Stimulated activated effector memory CD8-positive, alpha-beta T cell treated with anti-CD3 and anti-CD28 coated beads, Interleukin-12 subunit alpha, Interleukin-12 subunit beta, amount 100 ng/mL, for 72 hours (primary cell): ENCODE measurements at regions not wholly inside any gene's neighbourhood (a gene's known extent, or its start where the extent isn't known, plus 50 kb on each side); places are given as distances from the start of the nearest gene placed in this dataset.
A peak's percentile ranks its signal among the peaks of the same experiment; 100 is the strongest.
"Not testable (repeated sequence)": the region's sequence is repeated elsewhere in the genome, so short reads cannot be mapped to it uniquely, and the experiment has no call there.

Experiments used
- ATAC-seq: fragments of 150-1000 bp; cut with Tn5 transposase; 2 replicates; pipeline ENCODE4 v1.10.0; 2021
- DNase-seq, 2 donors: peaks; one replicate each; pipeline ENCODE4 v3.0.0; 2021 to 2022; ENCODE audit warnings: low spot score in 2 of 2
- H3K27ac Mint-ChIP-seq: one replicate; pipeline ENCODE4 v1.8.0; 2022; ENCODE audit warnings: mild to moderate bottlenecking, mixed read lengths
- H3K36me3 Mint-ChIP-seq: one replicate; pipeline ENCODE4 v1.8.0; 2022; ENCODE audit warnings: mild to moderate bottlenecking, mixed read lengths
- H3K4me1 Mint-ChIP-seq: one replicate; pipeline ENCODE4 v1.8.0; 2022; ENCODE audit warnings: mixed read lengths
- H3K4me3 Mint-ChIP-seq: one replicate; pipeline ENCODE4 v1.8.0; 2022; ENCODE audit warnings: mild to moderate bottlenecking, mixed read lengths
- H3K9me3 Mint-ChIP-seq: one replicate; pipeline ENCODE4 v1.8.0; 2022; ENCODE audit warnings: mixed read lengths

DNA sequence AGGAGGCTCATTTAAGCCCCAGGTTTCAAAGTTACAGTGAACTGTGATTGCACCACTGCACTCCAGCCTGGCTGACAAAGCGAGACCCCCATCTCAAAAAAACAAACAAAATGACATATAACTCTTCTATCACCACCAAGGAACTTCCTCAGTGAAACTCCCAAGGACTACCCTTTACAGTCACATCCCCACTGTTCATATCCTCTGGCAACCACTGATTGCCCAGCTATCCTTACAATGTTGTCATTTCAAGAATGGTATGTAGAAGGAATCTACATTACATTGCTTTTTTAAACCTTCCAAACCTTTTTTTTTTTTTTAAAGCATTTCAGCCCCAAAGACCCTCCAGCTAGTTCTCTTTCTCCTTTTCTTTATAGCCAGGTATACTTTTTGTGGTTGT, 123.1 kb upstream of the CARMIL1 start:
- no peak for DNase-seq
- H3K36me3 Mint-ChIP-seq = no peaks in the 10 kb centered on the region
- ATAC-seq = peak; percentile 28
- H3K9me3 Mint-ChIP-seq = peaks cover 16% of the 10 kb centered on the region
- peaks cover 22% of the 10 kb centered on the region for H3K4me1 Mint-ChIP-seq
- no peak overlapping the region for H3K27ac Mint-ChIP-seq
- H3K4me3 Mint-ChIP-seq = no peak overlapping the region

GRCh38 chr6:25157183-25157582, 122.0 kb upstream of the CARMIL1 start:
- H3K27ac Mint-ChIP-seq = no peak overlapping the region
- H3K9me3 Mint-ChIP-seq = peaks cover 18% of the 10 kb centered on the region
- no peaks in the 10 kb centered on the region for H3K36me3 Mint-ChIP-seq
- no peak for DNase-seq
- no peak overlapping the region for H3K4me3 Mint-ChIP-seq
- H3K4me1 Mint-ChIP-seq = peaks cover 22% of the 10 kb centered on the region
- no peak for ATAC-seq

DNA sequence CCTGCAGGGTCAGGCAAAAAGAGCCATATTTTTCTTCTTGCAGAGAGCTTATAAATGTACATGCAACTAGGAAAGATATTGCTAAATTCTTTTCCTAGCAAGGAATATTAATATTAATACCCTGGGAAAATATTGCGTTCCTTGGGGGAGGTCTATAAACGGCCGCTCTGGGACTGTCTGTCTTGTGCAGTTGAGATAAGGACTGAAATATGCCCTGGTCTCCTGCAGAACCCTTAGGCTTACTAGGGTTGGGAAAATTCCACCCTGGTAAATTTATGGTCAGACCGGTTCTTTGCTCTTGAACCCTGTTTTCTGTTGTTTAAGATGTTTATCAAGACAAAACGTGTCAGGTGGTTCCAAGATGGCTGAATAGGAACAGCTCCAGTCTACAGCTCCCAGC, 121.3 kb upstream of the CARMIL1 start:
- no peaks in the 10 kb centered on the region for H3K36me3 Mint-ChIP-seq
- no peak for ATAC-seq

GRCh38 chr6:25160134-25160533, 119.0 kb upstream of the CARMIL1 start:
- not testable (repeated sequence) for H3K4me3 Mint-ChIP-seq, H3K27ac Mint-ChIP-seq, H3K36me3 Mint-ChIP-seq, ATAC-seq, DNase-seq
- peaks cover 18% of the 10 kb centered on the region for H3K9me3 Mint-ChIP-seq
- H3K4me1 Mint-ChIP-seq = peaks cover 15% of the 10 kb centered on the region

More for the DNA sequence above, 121.3 kb upstream of the CARMIL1 start:
- Mint-ChIP-seq H3K4me1 (peaks cover 22% of the 10 kb centered on the region), H3K27ac (no peak overlapping the region), H3K4me3 (no peak overlapping the region), H3K9me3 (peaks cover 18% of the 10 kb centered on the region)
- no peak for DNase-seq

GRCh38 chr6:25165177-25165576, 114.0 kb upstream of the CARMIL1 start:
- Mint-ChIP-seq H3K4me1 (peaks cover 6% of the 10 kb centered on the region), H3K27ac (no peak overlapping the region), H3K9me3 (peaks cover 4% of the 10 kb centered on the region), H3K4me3 (peak overlapping the region; percentile 8), H3K36me3 (no peaks in the 10 kb centered on the region)
- ATAC-seq (no peak), DNase-seq (no peak)

DNA sequence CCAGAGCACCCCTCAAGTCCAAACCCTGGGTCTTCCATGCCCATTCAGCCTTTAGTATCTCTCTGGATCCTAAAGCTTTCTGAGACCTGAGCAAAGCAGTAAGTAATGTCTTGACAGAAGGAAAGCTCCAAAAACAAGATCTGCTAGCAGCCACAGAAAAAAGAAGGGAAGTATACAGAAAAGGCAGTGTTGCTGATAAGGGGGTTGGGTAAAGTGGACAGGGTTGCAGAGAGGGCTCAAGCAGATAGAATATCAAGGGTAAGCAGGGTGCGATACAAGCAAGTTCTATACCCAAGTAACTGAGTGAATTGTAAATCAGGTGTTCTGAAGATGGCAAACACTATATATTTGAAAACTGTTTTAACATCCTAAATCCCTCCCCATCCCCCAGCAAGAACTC, 113.4 kb upstream of the CARMIL1 start:
- DNase-seq (no peak), ATAC-seq (no peak)
- H3K4me3 Mint-ChIP-seq = peak overlapping the region; percentile 40
- H3K36me3 Mint-ChIP-seq = no peaks in the 10 kb centered on the region
- H3K9me3 Mint-ChIP-seq = peaks cover 3% of the 10 kb centered on the region
- H3K4me1 Mint-ChIP-seq = peaks cover 10% of the 10 kb centered on the region
- H3K27ac Mint-ChIP-seq = no peak overlapping the region

- Mint-ChIP-seq H3K4me1 (peaks cover 18% of the 10 kb centered on the region), H3K9me3 (no peaks in the 10 kb centered on the region), H3K36me3 (no peaks in the 10 kb centered on the region), H3K27ac (no peak overlapping the region), H3K4me3 (peak overlapping the region; percentile 15)
- no peak for ATAC-seq
- DNase-seq = no peak
Measured at GRCh38 chr6:25166955-25167748, 112.0 kb upstream of the CARMIL1 start.

- Mint-ChIP-seq H3K9me3 (no peaks in the 10 kb centered on the region), H3K27ac (no peak overlapping the region)
Measured at GRCh38 chr6:25167961-25168360, 111.2 kb upstream of the CARMIL1 start.

DNA sequence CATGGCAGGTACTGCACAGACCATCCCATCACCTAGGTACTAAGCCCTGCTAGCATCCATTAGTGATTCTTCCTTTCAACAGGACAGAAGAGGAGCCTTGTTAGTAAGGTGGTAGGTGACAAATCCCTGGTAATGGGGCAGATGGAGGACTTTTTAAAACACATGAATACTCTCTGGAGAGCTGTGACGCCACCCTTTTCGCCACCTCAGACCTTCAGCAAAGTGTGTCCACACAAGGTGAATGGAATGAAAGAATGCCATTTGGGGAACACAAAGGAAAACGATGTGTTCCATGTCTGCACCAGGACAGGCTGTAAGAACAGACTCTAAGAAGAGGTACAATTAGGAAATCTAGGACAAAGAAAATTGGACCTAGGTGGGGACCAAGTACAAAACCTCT, 110.5 kb upstream of the CARMIL1 start:
- no peak for DNase-seq
- Mint-ChIP-seq H3K4me3 (no peak overlapping the region), H3K9me3 (no peaks in the 10 kb centered on the region), H3K4me1 (peaks cover 30% of the 10 kb centered on the region), H3K27ac (no peak overlapping the region), H3K36me3 (no peaks in the 10 kb centered on the region)
- ATAC-seq = no peak

More at GRCh38 chr6:25167961-25168360, 111.2 kb upstream of the CARMIL1 start:
- ATAC-seq (no peak), DNase-seq (no peak)
- Mint-ChIP-seq H3K36me3 (no peaks in the 10 kb centered on the region), H3K4me3 (no peak overlapping the region), H3K4me1 (peaks cover 23% of the 10 kb centered on the region)

DNA sequence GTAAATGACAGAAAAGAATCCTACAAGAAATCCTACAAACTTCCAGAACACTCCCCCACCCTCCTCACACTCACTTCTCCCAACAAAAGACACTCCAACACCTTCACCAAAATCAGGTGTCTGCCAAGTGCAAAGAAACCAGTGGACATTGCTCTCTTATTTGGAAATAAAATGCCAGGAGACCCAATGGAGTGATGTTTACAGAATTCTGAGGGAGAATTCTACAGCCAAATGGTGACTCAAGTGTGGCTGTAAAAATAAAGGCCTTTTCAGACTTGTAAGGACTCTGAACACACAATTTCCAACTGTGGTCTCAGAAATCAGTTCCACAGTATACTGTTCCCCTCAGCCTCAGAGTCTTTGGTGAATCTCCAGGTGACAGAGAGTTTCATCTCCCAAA, 109.6 kb upstream of the CARMIL1 start:
- H3K27ac Mint-ChIP-seq = no peak overlapping the region
- H3K4me1 Mint-ChIP-seq = peaks cover 39% of the 10 kb centered on the region
- no peaks in the 10 kb centered on the region for H3K9me3 Mint-ChIP-seq
- DNase-seq = no peak
- no peak for ATAC-seq
- no peaks in the 10 kb centered on the region for H3K36me3 Mint-ChIP-seq
- no peak overlapping the region for H3K4me3 Mint-ChIP-seq

GRCh38 chr6:25169961-25170360, 109.2 kb upstream of the CARMIL1 start:
- H3K27ac Mint-ChIP-seq = no peak overlapping the region
- no peak overlapping the region for H3K4me3 Mint-ChIP-seq
- peaks cover 43% of the 10 kb centered on the region for H3K4me1 Mint-ChIP-seq
- DNase-seq (no peak), ATAC-seq (no peak)
- no peaks in the 10 kb centered on the region for H3K9me3 Mint-ChIP-seq
- no peaks in the 10 kb centered on the region for H3K36me3 Mint-ChIP-seq

DNA sequence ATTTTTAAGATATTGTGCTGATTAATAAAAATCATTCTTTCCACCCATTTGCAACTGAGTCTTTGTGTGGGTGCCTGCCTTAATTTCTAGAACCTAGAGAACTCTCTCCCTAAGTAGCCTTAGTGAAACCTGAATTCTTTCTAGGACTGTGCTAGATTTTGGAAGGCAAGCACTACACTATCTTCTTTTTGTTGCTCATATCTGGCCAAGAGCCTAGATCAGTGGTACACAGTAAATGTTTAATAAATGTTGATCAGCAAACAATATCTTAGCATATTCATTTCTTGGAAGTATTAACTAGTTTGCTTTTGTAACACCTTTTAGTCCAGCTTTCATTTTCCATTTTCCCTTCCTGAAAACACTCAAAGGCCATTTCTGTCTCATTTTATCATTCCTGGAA, 108.5 kb upstream of the CARMIL1 start:
- Mint-ChIP-seq H3K4me3 (no peak overlapping the region), H3K27ac (no peak overlapping the region), H3K36me3 (no peaks in the 10 kb centered on the region), H3K9me3 (no peaks in the 10 kb centered on the region), H3K4me1 (peaks cover 50% of the 10 kb centered on the region)
- ATAC-seq (no peak), DNase-seq (no peak)

GRCh38 chr6:25171301-25171700, 107.9 kb upstream of the CARMIL1 start:
- Mint-ChIP-seq H3K9me3 (no peaks in the 10 kb centered on the region), H3K4me3 (no peak overlapping the region), H3K4me1 (peaks cover 52% of the 10 kb centered on the region), H3K36me3 (no peaks in the 10 kb centered on the region), H3K27ac (no peak overlapping the region)
- DNase-seq (no peak), ATAC-seq (no peak)

GRCh38 chr6:25172819-25173218, 106.4 kb upstream of the CARMIL1 start:
- Mint-ChIP-seq H3K9me3 (no peaks in the 10 kb centered on the region), H3K36me3 (no peaks in the 10 kb centered on the region), H3K27ac (no peak overlapping the region), H3K4me3 (no peak overlapping the region), H3K4me1 (peaks cover 46% of the 10 kb centered on the region)
- no peak for DNase-seq
- no peak for ATAC-seq

DNA sequence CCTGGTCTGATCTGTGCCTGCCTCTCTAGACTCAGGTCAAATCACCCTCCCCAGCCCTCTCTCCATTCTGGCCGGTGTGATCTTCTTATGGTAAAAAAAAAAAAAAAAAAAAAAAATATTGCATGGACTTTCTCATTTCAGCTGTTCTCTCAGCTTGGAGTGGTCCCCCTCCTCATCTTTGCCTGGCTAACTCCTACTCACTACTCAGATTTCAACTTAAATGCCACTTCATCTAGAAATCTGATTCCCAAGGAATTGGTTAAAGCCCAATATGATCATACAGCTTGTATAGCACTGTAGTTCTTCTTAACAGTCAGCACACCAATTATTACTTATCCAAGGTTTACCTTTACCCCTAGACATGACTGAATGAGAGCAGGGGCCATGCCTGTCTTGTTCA, 105.9 kb upstream of the CARMIL1 start:
- Mint-ChIP-seq H3K27ac (no peak overlapping the region), H3K4me1 (peaks cover 48% of the 10 kb centered on the region), H3K4me3 (no peak overlapping the region), H3K36me3 (no peaks in the 10 kb centered on the region), H3K9me3 (no peaks in the 10 kb centered on the region)
- ATAC-seq (no peak), DNase-seq (no peak)

GRCh38 chr6:25173951-25174474, 105.2 kb upstream of the CARMIL1 start:
- Mint-ChIP-seq H3K4me3 (no peak overlapping the region), H3K4me1 (peaks cover 56% of the 10 kb centered on the region), H3K36me3 (no peaks in the 10 kb centered on the region), H3K9me3 (no peaks in the 10 kb centered on the region), H3K27ac (no peak overlapping the region)
- ATAC-seq (peak; percentile 82), DNase-seq (no peak)
